Endothelial cell of hepatic sinusoid (primary cell): ENCODE measurements at regions not wholly inside any gene's neighbourhood (a gene's known extent, or its start where the extent isn't known, plus 50 kb on each side); places are given as distances from the start of the nearest gene placed in this dataset.

Experiments used
- in situ Hi-C: cut with HindIII; loops from 2 replicates; pipeline ENCODE4 v1.10.0; 2017; ENCODE audit warnings: low sequenced_read_pairs

DNA sequence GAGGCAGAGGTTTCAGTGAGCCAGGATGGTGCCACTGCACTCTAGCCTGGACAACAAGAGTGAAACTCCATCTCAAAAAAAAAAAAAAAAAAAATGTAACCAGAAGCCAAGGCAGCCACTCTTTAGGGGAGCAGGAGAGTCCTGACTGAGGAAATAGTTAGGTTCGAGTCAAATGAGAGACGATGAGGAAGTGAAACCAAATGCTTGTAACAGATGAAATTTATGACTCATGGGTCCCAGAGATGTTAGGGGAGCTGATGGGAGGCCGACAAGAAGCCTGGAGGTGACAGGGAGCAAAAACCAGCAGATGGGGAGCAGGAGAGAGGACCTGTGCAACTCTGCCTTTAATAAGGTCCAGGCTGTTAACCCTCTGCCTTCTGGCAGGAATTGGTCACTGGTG is 756.1 kb upstream of the DDX18 start:
- in situ Hi-C loops = no loop called here

DNA sequence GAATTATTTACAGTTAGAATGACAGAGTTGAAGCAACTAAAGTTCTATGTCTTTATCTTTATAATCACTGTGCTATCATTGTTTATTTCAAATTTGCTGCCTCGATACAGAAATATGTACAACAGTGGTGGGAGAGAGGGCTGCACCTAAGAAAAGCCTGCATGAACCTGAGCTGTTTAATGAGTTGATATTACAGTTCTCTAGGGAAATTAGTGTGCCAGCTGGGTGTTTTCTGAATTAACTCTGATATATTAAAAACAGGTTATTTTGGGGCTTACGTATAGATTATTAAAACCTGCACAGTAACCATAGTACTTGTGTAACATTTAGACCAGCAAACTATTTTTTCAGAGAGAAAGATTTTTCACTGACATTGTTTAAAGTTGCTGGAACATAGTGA is 750.5 kb upstream of the DDX18 start:
- in situ Hi-C loops = no loop called here

DNA sequence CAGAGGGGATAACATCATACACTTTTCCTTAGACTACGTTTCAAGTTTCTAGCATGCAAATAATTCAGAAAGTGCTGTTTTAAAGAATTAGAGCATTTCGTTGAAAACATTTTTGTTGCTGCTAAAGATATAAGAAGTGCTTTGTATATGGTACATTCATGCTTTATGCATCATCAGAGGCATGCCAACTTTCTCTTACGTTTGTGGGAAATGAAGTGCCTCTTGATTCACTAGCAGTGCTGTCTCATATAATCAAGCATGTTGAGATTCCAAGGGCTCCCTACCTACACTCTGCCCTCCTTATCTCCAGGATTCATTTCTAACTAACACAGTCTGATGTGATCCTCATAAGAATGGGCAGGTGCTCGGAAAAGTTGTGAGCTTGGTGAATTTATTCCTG is 748.6 kb upstream of the DDX18 start:
- in situ Hi-C loops = no loop called here

DNA sequence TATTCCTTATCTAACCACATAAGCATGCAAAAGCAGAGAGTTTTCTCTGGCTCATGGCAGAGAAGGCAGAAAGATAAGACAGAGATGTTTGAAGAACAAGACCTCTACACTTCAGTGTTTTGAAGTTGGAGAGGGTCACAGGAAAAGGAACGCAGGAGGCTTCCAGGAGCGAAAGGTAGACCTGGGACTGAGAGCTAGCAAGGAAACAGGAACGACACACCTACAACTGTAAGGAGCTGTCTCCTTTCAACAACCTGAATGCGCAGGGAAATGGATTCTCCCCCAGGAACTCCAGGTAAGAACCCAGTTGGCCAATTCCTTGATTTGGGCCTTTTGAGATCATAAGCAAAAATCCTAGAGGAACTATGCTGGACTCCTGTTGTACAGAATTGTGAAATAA is 746.6 kb upstream of the DDX18 start:
- in situ Hi-C loops = no loop called here

DNA sequence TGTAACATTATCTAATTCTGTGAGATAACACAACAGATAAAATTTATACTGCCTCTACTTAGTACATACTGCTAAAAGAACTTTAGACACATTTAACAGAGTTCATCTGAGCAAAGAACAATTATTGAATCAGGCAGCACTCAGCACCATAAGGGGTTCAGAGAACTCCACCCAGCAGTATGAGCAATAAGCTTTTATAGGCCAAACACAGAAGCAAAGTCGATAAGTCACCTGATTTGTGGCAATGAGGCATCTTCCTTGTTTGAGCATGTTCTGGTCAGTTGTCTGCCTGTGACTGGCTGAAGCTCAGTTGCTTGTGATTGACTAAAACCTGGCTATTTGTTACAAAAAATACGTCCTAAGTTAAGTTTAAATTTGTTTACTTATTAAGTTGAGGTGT is 746.1 kb upstream of the DDX18 start:
- in situ Hi-C loops = no loop called here

DNA sequence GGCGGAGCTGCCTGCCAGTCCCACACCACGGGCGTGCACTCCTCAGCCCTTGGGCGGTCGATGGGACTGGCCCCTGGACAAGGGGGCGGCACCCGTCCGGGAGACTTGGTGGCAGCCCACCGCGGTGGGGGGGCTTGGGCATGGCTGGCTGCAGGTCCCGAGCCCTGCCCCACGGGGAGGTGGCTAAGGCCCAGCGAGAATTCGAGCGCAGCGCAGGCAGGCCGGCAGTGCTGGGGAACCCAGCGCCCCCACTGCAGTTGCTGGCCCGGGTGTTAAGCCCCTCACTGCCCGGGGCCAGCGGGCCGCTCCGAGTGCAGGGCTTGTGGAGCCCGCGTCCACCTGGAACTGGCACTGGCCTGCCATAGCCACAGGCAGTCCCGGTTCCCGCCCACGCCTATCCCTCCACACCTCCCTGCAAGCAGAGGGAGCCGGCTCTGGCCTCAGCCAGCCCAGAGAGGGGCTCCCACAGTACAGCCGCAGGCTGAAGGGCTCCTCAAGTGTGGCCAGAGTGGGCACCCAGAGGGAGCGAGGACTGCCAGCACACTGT is 742.9 kb upstream of the DDX18 start:
- in situ Hi-C loops = no loop called here

DNA sequence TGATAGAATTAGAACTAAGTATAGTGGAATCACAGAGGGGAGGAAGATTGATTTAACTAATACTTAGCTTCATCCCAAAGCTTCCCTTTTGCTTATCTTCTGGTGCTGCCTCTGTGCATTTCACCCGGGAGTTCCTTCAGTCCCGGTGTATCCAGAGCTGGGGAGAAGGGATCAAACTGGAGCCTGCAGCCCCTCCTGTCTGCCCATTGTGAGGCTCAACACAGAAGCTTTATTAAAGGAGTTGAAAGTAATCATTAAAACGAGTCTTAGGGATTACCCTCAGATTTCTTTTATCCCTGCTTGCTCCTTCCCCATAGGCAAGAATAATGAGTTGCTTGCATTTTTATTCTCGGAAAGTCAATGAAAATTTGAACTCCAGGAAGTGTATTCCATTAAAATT is 739.7 kb upstream of the DDX18 start:
- in situ Hi-C loops = no loop called here

DNA sequence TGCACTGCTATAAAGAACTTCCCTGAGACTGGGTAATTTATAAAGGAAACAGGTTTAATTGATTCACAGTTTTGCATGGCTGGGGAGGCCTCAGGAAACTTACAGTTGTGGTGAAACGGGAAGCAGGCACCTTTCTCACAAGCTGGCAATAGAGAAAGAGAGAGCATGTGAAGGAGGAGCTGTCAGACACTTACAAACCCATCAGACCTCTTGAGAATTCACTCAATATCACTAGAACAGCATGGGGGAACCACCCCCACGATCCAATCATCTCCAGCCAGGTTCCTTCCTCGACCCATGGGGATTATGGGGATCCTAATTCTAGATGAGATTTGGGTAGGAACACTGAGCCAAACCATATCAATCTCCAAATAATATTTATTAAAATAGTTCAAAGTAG is 729.2 kb upstream of the DDX18 start:
- in situ Hi-C loops = no loop called here

DNA sequence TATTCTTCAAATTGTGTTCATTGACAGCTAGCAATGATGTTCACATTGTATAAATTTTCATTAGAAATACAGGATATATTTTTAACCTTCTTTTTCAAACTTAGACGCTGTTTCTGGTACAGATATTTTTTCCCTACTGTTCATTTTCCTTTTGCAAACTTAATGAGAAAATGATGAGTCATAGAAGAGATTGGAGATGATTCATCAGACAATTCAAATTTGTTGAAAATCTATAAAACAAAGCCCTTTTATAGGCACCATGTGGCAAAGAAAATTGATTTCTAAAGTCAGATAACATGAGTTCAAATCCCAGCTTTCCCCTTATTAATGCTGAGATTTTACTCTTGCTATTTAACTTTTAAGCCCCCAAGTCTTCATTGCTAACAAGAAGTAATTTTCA is 728.8 kb upstream of the DDX18 start:
- in situ Hi-C loops = no loop called here

DNA sequence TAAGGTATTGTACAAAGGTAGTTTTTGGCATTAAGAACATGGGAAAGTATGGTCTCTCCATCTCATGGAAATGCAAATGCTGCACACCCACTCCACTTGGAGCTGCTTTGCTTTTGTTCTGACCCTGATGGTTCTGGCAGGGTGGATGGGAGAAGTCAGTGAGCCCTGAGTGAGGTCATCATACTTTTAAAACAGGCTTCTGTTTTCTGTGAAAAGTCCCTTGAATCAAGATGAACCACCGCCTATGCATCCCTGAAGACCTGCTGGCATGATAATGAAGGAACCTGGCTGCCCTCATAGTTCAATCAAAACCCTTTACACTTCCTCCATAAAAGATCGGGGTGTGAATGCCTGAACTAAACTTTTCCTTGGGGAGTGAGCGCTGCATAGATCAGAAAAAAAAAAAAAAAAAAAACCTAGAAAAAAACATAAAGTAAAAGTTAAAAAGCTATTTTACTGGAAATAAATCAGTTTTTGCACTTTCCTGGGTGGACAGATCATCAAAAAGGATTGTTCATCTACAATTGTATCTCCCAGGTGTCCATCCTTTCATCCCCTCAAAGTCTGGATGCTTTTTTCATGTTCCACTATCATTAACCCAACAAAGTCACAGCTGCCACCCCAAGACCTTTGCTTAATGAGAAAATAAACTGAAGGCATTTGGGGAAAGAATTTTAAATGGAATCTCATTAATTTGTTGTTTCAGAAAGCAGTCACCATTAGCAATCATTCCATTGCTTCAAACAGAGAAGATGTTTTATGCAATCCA is 728.1 kb upstream of the DDX18 start:
- in situ Hi-C loops = no loop called here

DNA sequence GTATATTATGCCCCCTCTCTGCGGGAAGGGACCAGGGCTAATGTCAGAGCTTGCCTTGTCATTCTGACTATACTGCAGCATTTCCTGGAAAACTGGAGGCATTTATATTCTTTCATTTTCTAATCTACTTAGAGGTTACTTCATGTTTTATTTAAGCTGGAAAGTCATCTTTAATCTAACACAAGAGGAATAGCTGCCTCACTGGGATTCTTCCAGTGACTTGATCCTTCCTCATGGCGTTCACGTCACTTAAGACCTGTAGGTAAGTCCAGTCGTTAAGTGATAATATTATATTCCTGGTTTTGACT is 727.6 kb upstream of the DDX18 start:
- in situ Hi-C loops = no loop called here

DNA sequence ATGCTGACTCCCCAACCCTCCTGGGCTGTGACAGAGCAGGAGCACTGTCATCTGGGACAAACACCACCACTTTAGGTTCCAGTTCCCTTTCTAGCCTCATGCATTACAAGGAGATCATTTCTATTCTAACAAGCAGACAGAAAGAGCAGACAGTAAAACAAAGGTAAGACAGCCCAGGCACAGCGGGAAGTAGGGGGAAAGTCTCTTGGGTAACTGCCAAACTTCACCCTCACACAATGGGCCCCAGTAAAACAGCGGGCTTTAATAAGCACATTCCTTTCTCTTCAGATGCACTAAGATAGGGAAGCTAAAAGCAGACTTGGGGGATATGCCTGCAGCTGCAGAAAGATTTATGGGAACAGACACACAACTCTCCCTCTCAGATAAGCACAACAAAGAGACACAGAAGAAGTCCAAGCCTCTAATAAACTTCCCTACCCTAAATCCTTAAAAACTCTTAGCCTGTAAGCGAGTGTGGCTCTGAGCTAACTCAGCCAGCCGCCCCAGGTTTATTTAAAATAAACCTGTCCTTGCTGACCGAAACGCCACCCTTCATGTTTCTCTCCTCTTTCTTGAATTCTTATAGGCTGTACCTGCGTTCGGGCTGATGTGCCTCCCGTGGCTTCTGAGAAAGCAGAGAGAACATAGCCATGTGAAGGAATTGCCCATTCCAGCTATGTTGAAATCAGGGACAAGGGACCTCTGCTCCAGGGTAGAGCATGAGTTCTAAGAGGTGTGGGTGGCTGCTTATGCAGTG is 726.8 kb upstream of the DDX18 start:
- in situ Hi-C loops = no loop called here

DNA sequence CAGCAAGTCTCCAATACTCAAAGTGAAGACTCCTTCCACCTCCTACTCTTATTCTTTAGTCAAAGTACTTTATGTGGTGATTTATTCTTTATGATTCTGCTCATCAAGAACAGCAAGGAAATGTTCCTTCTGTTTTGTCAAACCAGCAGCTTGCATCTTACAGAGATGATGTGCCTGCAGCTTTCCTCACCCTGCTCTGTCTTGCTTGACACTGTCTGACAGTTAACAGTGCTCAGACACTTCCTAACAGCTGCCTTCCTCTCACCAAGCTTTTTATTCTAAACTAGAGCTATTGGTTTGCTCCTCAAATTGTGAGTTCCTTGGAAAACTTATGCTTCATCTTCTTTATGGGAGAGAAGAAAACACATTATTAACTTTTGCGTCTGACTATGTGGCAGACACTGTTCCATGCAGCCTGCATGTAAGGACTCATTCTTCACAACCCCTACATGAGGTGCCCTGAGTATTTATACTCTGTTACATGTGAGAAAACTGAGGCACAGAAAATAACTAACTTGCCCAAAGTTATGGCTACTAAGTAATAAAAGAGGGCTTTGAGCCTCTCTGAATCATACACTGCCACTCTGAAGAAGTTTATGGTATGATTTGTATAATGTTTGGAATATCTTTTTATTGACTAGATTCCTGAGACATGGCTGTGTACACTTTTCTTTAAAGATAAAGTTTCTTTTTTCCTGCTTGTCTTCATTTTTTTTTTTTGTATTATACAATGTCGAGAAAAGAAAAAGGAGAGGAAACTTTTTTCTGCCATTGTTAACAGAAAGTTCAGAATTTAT is 723.3 kb upstream of the DDX18 start:
- in situ Hi-C loops = no loop called here

DNA sequence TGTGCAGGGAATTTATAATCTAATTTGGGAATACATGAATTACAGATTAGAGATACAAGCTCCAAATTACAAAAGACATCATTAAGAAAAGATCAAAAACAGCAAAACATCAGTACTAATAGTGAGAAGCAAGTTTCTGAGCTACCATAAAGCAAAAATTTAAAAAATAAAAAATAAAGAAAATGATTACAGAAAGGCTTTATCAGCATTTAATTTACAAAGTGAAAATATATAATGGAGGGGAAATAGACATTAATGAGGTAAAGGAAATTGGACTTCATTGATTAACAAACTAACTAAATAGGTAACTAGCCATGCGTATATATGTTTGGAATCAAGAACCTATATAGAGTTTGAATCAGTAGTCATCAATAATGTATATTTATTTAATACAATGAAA is 712.9 kb upstream of the DDX18 start:
- in situ Hi-C loops = loop anchor here (5.0 kb wide), 1 partner anchor 51 kb away; no protein-coding TSS in a partner anchor

DNA sequence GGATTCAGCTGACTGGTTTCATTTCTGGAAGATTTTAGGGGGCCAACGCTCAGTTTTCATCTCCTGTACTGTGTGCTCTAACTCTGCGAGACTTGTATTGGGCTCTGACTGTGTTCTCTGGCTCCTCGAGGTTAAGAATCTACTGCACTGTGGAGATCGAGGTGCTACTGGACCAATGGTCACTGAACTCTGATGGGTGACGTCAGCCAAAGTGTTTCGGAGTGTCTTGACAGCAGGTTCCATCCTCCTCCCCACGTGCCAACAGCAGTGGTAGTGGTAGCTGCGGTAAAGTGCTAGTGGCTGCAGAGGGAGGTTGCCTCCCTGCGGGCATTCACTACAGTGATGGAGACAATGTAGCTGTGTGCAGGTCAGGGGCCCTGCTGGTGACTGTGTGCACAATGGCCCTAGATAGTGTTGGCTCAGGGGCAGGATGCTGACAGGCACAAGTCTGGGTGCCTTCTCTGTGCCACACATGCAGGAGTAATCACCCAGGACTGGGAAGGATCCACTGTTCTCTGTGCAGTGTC is 705.7 kb upstream of the DDX18 start:
- in situ Hi-C loops = no loop called here

DNA sequence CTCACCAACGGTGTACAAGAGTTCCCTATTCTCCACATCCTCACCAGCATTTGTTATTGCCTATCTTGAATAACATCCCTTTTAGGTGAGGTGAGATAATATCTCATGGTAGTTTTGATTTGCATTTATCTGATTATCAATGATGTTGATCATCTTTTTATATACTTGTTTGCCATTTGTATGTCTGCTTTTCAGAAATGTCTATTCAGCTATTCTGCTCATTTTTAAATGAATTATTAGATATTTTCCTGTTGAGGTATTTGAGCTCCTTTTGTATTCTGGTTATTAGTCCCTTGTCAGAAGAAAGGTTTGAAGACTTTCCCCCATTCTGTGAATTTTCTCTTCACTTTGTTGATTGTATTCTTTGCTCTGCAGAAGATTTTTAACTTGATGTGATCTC is 695.5 kb upstream of the DDX18 start:
- in situ Hi-C loops = no loop called here

DNA sequence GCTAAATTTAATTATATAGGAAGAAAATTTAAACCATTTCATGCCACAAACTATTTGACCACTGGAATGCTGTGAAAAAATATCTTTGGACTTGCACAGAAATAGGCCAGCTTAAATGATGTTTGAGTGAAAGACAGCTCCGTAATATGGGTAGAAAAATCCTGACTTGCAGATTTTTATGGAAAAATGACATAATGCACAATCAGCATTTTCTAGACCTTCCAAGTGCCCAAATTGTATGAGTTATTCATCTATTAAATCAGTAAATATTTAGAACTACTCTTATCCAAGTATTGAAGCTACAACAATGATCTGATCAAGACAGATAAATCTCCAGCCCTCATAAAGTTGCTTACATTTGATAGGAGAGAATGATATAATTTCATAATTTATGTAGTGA is 691.1 kb upstream of the DDX18 start:
- in situ Hi-C loops = no loop called here

DNA sequence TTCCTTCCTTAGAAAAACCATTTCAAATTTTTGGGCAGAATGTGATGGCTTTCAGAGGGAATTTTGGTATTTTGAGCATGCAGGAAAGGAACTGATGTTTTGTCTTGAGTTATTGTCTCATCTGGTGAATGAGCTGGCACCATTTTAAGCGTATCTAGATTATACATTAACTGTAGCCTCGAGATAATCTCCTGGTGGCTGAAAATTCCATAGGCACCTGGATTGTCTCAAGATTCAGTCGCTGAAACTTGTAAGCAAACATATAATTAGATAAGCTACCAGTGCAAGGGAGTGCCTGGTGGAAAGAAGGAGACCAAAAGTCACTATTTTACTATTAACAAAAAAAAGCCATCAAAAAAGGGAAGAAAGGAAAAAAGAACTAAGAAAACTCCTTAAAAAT is 687.8 kb upstream of the DDX18 start:
- in situ Hi-C loops = no loop called here

DNA sequence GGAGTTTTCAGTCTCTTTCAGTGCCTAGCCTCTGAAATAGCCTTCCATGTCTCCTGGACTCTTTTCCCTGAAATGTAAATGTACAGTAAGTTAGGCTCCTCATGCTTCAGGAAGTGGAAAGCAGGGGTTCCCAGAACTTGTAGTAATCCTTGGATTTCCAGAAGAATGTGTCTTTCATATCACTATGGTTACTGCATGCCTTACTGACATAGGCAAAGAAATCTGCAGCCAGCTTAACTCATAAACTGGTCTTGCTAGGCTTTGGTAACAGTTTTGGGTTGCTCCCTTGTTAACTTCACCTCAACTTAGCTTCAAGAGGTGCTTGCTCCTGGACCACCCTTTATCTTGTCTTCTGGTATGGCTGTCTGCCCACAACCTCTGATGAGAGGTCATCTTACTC is 686.8 kb upstream of the DDX18 start:
- in situ Hi-C loops = no loop called here

DNA sequence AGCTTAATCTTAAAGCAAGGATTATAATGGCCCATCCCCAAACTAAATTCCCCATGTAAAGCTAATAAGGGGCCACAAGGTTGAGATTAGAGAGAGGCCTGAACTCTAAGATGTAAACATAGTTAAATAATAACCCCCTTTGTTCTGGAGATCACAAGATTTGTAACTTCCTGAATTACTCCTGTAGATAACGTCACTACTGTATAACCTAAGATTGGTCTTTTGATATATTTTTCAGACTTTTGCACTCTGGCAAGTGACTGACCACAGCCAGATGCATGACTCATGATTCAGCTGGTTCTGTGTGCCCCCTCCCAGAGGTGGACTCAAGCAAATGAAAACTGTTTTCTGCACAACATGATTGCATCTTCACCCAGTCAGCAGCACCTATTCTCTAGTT is 686.0 kb upstream of the DDX18 start:
- in situ Hi-C loops = no loop called here

DNA sequence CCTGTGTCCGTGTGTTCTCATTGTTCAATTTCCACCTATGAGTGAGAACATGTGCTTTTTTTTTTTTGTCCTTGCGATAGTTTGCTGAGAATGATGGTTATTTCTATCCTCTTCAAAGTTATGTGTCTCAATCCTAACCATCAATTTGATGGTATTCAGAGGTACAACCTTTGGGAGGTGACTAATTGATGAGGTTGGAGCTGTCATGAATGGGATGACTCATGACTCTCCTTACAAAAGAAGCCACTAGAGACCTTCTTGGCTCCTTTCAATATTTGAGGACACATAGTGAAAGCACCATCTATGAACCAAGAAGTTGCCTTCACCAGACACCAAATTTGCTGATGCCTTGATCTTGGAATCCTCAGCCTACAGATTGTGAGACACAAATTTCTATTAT is 677.1 kb upstream of the DDX18 start:
- in situ Hi-C loops = no loop called here
